SK-N-SH (cell line): ENCODE measurements at regions not wholly inside any gene's neighbourhood (a gene's known extent, or its start where the extent isn't known, plus 50 kb on each side); places are given as distances from the start of the nearest gene placed in this dataset.

Experiments
- ELF1 ChIP-seq: IDR thresholded peaks from 2 replicates; pipeline ENCODE4 v1.4.0; 2012
- JUND ChIP-seq: IDR thresholded peaks from 2 replicates; pipeline ENCODE4 v1.4.0; 2012
- TF ChIP-seq, protein P1 (sequence below): fragments of 200-600 bp; sonication (generic); IDR thresholded peaks from 2 replicates; pipeline ENCODE4 v1.6.1; 2017; ENCODE audit warnings: antibody characterized with exemption, mild to moderate bottlenecking, moderate library complexity

DNA sequence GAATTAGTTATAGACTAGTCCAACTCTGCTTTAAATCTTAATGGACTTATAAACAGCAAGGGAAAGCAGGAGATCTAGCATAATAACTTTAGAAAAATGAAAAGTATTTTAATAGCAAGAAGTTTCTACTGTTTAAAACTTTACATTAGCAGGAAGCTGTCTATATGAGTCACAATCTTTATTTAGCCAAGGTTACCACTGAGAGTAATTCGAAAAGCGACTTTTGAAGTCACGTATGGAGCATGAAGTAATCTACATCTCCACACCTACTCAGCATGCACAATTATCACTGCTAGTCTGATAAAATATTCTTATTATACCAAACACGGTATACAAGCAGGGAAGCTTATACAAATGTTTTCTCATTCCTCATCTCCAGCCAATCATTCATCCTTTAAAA is 515.4 kb upstream of the SOX11 start:
- TF ChIP-seq, protein P1, sequence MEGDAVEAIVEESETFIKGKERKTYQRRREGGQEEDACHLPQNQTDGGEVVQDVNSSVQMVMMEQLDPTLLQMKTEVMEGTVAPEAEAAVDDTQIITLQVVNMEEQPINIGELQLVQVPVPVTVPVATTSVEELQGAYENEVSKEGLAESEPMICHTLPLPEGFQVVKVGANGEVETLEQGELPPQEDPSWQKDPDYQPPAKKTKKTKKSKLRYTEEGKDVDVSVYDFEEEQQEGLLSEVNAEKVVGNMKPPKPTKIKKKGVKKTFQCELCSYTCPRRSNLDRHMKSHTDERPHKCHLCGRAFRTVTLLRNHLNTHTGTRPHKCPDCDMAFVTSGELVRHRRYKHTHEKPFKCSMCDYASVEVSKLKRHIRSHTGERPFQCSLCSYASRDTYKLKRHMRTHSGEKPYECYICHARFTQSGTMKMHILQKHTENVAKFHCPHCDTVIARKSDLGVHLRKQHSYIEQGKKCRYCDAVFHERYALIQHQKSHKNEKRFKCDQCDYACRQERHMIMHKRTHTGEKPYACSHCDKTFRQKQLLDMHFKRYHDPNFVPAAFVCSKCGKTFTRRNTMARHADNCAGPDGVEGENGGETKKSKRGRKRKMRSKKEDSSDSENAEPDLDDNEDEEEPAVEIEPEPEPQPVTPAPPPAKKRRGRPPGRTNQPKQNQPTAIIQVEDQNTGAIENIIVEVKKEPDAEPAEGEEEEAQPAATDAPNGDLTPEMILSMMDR: no peak
- TF ChIP-seq JUND (no peak), ELF1 (no peak)
